Mucosa of descending colon (tissue), 3 donors: ENCODE measurements at regions not wholly inside any gene's neighbourhood (a gene's known extent, or its start where the extent isn't known, plus 50 kb on each side); places are given as distances from the start of the nearest gene placed in this dataset.
A peak's percentile ranks its signal among the peaks of the same experiment; 100 is the strongest.

Source experiments
- ATAC-seq: fragments of 200-7000 bp; cut with Tn5 transposase; one replicate; pipeline ENCODE4 v1.9.1; 2020; ENCODE audit warnings: mild to moderate bottlenecking, moderate library complexity
- DNase-seq, 3 donors: peaks; one replicate each; pipeline ENCODE4 v3.0.0-alpha.2; 2020
- H3K36me3 ChIP-seq: fragments of 200-600 bp; one replicate; pipeline ENCODE4 v1.8.0; 2021; ENCODE audit warnings: low read depth, mild to moderate bottlenecking
- H3K4me1 ChIP-seq: fragments of 200-600 bp; one replicate; pipeline ENCODE4 v1.8.0; 2021; ENCODE audit warnings: low read depth, mild to moderate bottlenecking
- H3K4me3 ChIP-seq: fragments of 200-600 bp; one replicate; pipeline ENCODE4 v1.8.0; 2021; ENCODE audit warnings: mild to moderate bottlenecking
- H3K9me3 ChIP-seq: fragments of 200-600 bp; one replicate; pipeline ENCODE4 v1.8.0; 2021; ENCODE audit warnings: mild to moderate bottlenecking
- intact Hi-C, 2 donors: fragments of 100-400 bp; cut with DNase I in 1 of 2; cut with micrococcal nuclease in 1 of 2; formaldehyde crosslinking; loops; one replicate each; pipeline versions ENCODE4 v1.11.0 to v1.11.1; 2022; cut with DNase I, micrococcal nuclease
- TF ChIP-seq, protein P1 (sequence below): fragments of 200-600 bp; IDR thresholded peaks from one replicate; pipeline ENCODE4 v1.8.0; 2022; ENCODE audit warnings: antibody characterized with exemption, mild to moderate bottlenecking
- donor health status: DM: no; HTN: no; CAD: no; lungs with moderate emphysema.
- donor health status: DM: no; HTN: no; CAD: no.
- donor health status: DM: no; HTN: yes; CAD: no.

DNA sequence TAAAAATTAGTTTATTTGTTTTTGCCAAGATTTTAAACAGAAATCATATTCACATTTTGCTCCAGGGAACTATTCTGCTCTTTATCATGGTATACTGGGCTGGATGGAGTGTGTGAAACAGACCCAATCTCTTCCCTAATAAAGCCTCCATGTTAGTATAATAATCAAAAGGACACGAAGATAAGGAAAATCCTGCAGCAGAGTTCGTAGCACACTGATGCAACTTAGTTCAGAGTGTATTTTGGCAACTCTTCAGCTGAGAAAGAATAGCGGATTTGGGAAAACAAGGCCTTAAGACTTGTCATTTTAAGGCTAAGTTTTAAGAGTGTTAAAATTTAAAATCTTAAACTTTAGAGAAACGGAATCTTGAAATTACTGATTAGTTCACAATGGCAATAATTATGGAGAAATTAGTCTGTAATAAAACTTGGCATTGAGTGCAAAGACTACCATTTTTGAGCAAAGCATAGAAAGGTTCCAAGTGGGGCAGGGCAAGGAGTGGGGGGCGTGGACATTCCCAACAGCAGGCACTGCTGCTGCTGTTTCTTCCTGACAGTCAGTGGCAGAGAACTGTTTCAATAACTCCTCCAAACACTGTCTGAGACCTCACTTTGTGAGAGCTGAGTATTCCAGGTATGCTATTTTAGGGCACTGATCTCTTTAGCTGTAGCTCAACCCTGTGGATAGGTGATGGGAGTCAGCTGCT lies 225.0 kb downstream of the HRH4 start:
- no peaks in the 10 kb centered on the region for H3K4me1 ChIP-seq
- ATAC-seq (no peak), DNase-seq (no peak)
- intact Hi-C loops = no loop called here
- no peak overlapping the region for H3K4me3 ChIP-seq
- TF ChIP-seq, protein P1, sequence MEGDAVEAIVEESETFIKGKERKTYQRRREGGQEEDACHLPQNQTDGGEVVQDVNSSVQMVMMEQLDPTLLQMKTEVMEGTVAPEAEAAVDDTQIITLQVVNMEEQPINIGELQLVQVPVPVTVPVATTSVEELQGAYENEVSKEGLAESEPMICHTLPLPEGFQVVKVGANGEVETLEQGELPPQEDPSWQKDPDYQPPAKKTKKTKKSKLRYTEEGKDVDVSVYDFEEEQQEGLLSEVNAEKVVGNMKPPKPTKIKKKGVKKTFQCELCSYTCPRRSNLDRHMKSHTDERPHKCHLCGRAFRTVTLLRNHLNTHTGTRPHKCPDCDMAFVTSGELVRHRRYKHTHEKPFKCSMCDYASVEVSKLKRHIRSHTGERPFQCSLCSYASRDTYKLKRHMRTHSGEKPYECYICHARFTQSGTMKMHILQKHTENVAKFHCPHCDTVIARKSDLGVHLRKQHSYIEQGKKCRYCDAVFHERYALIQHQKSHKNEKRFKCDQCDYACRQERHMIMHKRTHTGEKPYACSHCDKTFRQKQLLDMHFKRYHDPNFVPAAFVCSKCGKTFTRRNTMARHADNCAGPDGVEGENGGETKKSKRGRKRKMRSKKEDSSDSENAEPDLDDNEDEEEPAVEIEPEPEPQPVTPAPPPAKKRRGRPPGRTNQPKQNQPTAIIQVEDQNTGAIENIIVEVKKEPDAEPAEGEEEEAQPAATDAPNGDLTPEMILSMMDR = no peak
- no peaks in the 10 kb centered on the region for H3K36me3 ChIP-seq
- no peaks in the 10 kb centered on the region for H3K9me3 ChIP-seq

DNA sequence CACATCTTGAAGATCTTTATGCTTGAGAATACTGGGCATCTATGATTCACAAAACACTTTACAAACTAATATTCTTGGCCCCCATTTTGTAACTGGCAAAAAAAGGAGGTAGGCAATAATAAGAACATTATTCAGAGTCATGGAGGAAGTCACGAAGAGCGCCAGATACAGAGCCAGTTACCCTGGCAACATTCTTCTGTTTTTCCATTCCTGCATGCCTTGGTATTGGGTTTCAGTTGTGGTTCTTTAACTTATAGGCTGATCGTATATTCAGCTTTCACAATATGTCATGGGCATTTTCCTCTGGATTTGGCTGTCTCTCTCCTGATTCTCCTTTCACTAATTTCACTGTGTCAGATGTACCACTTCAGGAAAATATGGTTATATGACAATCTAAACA lies 234.7 kb downstream of the HRH4 start:
- Histone ChIP-seq H3K9me3 (no peaks in the 10 kb centered on the region), H3K36me3 (no peaks in the 10 kb centered on the region), H3K4me1 (no peaks in the 10 kb centered on the region), H3K4me3 (no peak overlapping the region)
- DNase-seq = no peak
- no peak for ATAC-seq
- TF ChIP-seq, protein P1 = no peak
- intact Hi-C loops = no loop called here

DNA sequence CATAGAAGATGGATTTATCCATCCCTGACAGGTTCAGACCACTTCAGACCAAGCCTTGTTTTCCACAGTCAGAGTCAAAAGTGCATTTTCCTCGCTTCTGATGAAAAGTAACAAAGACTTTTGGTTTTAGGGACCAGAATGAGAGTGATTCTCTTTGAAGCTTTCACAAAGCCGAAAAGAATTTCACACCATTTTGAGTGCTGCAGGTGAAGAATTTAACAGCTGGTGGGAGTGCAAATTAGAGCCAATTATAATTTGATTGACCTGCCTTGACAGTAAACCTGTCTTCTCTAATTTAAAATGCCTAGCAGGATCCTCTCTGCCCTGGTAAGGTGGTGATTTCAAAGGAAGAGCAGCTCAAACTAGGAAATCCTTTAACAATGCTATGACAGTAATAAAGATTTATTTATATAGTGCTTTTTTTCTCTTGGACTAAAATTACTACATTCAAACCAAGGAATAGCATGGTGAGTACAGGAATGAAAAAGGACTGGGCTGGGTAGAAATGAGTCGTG lies 241.6 kb downstream of the HRH4 start:
- no peak for DNase-seq
- H3K9me3 ChIP-seq = peaks cover 7% of the 10 kb centered on the region
- intact Hi-C loops = no loop called here
- no peak for ATAC-seq
- H3K36me3 ChIP-seq = no peaks in the 10 kb centered on the region
- no peaks in the 10 kb centered on the region for H3K4me1 ChIP-seq
- TF ChIP-seq, protein P1 = no peak
- no peak overlapping the region for H3K4me3 ChIP-seq

DNA sequence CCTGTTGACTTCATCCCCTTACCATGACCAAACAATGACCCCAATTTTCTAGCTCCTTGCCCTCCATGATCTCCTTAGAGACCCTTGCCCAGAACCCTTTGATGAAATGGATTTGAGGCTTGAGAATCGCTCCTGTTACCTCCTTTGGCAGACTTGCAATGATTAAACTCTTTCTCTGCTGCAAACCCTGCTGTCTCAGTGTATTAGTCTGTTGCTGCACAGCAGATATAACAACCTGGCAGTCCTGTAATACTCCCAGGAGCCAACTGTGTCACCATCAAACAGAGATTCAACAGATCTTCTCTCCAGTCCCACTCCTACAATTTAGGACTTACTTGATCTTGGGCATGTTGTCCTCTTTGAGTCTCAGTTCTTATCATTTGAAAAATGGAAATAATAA lies 242.9 kb downstream of the HRH4 start:
- H3K4me1 ChIP-seq = no peaks in the 10 kb centered on the region
- ATAC-seq (no peak), DNase-seq (no peak)
- H3K4me3 ChIP-seq = no peak overlapping the region
- H3K36me3 ChIP-seq = no peaks in the 10 kb centered on the region
- peaks cover 7% of the 10 kb centered on the region for H3K9me3 ChIP-seq
- TF ChIP-seq, protein P1 = no peak
- intact Hi-C loops = no loop called here

DNA sequence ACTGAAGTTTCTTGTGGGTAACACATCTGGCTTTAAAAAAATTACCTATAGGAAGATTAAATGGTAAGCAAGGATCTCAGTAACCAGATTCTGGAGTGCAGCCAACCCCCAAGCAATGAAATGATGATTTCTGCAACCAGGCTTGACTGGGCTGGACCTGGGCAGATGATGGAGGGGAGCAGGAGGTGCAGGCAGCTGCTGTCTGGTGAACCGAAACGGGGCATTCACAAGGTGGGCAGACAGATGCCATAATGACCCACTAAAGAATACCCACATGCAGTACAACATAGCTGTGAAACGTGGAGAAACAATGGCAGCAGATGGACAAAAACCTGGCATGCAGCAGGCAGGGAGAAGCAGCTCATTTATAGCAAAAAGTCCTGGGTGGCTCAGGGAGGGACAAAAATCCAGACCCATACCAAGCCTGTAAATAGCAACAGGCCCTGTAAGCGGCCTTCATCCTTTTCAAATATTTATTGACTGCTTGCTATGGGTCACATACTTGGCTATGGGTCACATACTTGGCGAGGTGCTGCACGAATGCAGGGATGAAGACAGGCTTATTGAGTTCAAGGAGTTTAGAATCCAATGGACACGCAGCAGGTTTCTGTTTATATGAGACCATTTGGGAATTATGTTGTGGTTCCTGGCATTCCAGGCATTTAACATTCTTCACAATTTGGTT lies 244.7 kb downstream of the HRH4 start:
- Histone ChIP-seq H3K36me3 (no peaks in the 10 kb centered on the region), H3K9me3 (peaks cover 7% of the 10 kb centered on the region), H3K4me1 (no peaks in the 10 kb centered on the region), H3K4me3 (no peak overlapping the region)
- TF ChIP-seq, protein P1 = no peak
- ATAC-seq = no peak
- intact Hi-C loops = no loop called here
- peak in 1 of 3 donors; percentile 6 for DNase-seq
